Endothelial cell of umbilical vein (primary cell): ENCODE measurements at regions not wholly inside any gene's neighbourhood (a gene's known extent, or its start where the extent isn't known, plus 50 kb on each side); places are given as distances from the start of the nearest gene placed in this dataset.

Experiments used
- BruUV-seq: library from RNA; stranded (reverse); fragments of 400-500 nt; replicated peaks from 2 replicates; lab custom pipeline; 2021; lab: Mats Ljungman, UMichigan
- CTCF ChIA-PET: fragments of 300-600, 350-600 bp; sonication (Branson Sonifier 250); formaldehyde crosslinking; loops from one replicate; lab custom pipeline; 2021; ENCODE audit warnings: antibody characterized with exemption, inconsistent platforms; lab: Charles Lee
- POLR2A ChIA-PET: fragments of 300-600, 350-600 bp; sonication (Branson Sonifier 250); formaldehyde crosslinking; loops from one replicate; lab custom pipeline; 2021; ENCODE audit warnings: antibody characterized with exemption, inconsistent platforms; lab: Charles Lee
- DNase-seq: peaks from one replicate; pipeline ENCODE4 v3.0.0-alpha.2; 2011; ENCODE audit warnings: low read depth, low spot score
- FAIRE-seq: peaks from 2 replicates; lab custom pipeline; 2011; peaks lifted over from hg19 to GRCh38; lab: Jason Lieb, UNC
- H2AFZ ChIP-seq: 2 replicates; pipeline ENCODE4 v1.6.0; 2012; ENCODE audit warnings: low read depth, low read length, control low read depth, inconsistent platforms
- H3K27ac ChIP-seq: 2 replicates; pipeline ENCODE4 v1.5.1; 2011; ENCODE audit warnings: low read depth, mild to moderate bottlenecking, control low read depth, low read length, moderate library complexity; ENCODE audit not compliant: insufficient read depth
- H3K27me3 ChIP-seq, 2 experiments: 2 replicates each; pipeline versions ENCODE4 v1.6.0 to v1.6.1; 2011; ENCODE audit warnings: low read length in 2 of 2, mixed read lengths in 1 of 2; ENCODE audit not compliant: control insufficient read depth in 2 of 2, insufficient read depth in 2 of 2
- H3K36me3 ChIP-seq, 2 experiments: 2 replicates in 1 of 2; 3 replicates in 1 of 2; pipeline ENCODE4 v1.5.1; 2011; ENCODE audit warnings: low read length in 2 of 2, mild to moderate bottlenecking in 1 of 2, moderate library complexity in 1 of 2; ENCODE audit not compliant: control insufficient read depth in 2 of 2, insufficient read depth in 2 of 2; ENCODE audit errors: extremely low read depth in 1 of 2
- H3K4me1 ChIP-seq: 3 replicates; pipeline ENCODE4 v1.5.1; 2011; ENCODE audit warnings: mild to moderate bottlenecking, low read length; ENCODE audit not compliant: control insufficient read depth, insufficient read depth; ENCODE audit errors: extremely low read depth
- H3K4me2 ChIP-seq: 2 replicates; pipeline ENCODE4 v1.6.1; 2011; ENCODE audit warnings: low read length, control low read depth, mixed read lengths; ENCODE audit not compliant: insufficient read depth
- H3K4me3 ChIP-seq, 3 experiments: fragments of 200-600 bp in 1 of 3; sonication (generic), shearing (Covaris generic) in 1 of 3; replicated peaks in 1 of 3; 2 replicates each; pipeline ENCODE4 v1.5.1; 2011 to 2016; ENCODE audit warnings: control low read depth in 3 of 3, low read length in 3 of 3, mild to moderate bottlenecking in 2 of 3, inconsistent platforms in 1 of 3, low read depth in 1 of 3, moderate library complexity in 1 of 3; ENCODE audit not compliant: insufficient read depth in 1 of 3
- H3K79me2 ChIP-seq: 2 replicates; pipeline ENCODE4 v1.6.0; 2012; ENCODE audit warnings: low read length, inconsistent platforms; ENCODE audit not compliant: control insufficient read depth, insufficient read depth
- H3K9ac ChIP-seq: replicated peaks from 2 replicates; pipeline ENCODE3; 2011; ENCODE audit warnings: low read length, control low read depth; ENCODE audit not compliant: insufficient read depth; ENCODE audit errors: extremely low read depth
- H3K9me1 ChIP-seq: replicated peaks from 3 replicates; pipeline ENCODE4 v1.6.0; 2011; ENCODE audit warnings: mild to moderate bottlenecking, low read length; ENCODE audit not compliant: control insufficient read depth, insufficient read depth; ENCODE audit errors: extremely low read depth
- H3K9me3 ChIP-seq: replicated peaks from 2 replicates; pipeline ENCODE4 v1.5.1; 2012; ENCODE audit warnings: low read length, inconsistent platforms; ENCODE audit not compliant: control insufficient read depth, insufficient read depth
- H4K20me1 ChIP-seq: replicated peaks from 2 replicates; pipeline ENCODE3; 2011; ENCODE audit warnings: mild to moderate bottlenecking, low read length; ENCODE audit not compliant: control insufficient read depth, insufficient read depth; ENCODE audit errors: extremely low read depth
- EZH2 ChIP-seq: IDR thresholded peaks from 2 replicates; pipeline ENCODE4 v1.6.1; 2012; ENCODE audit warnings: borderline replicate concordance, low read depth, mild to moderate bottlenecking, moderate library complexity, low read length, inconsistent platforms; ENCODE audit not compliant: severe bottlenecking
- FOS ChIP-seq: IDR thresholded peaks from 2 replicates; pipeline ENCODE4 v1.6.1; 2011; ENCODE audit warnings: mild to moderate bottlenecking, low read length, moderate library complexity, borderline replicate concordance; ENCODE audit not compliant: insufficient read depth
- GATA2 ChIP-seq: IDR thresholded peaks from 2 replicates; pipeline ENCODE4 v1.7.0; 2011; ENCODE audit warnings: low read depth, mild to moderate bottlenecking, moderate library complexity, mixed read lengths, low read length; ENCODE audit not compliant: insufficient read length, insufficient read depth
- JUN ChIP-seq: IDR thresholded peaks from 2 replicates; pipeline ENCODE4 v1.6.1; 2011; ENCODE audit warnings: borderline replicate concordance, low read depth; ENCODE audit not compliant: insufficient read length, insufficient read depth
- MYC ChIP-seq: IDR thresholded peaks from one replicate; pipeline ENCODE4 v1.6.1; 2011; ENCODE audit warnings: mild to moderate bottlenecking, low read depth, low read length
- POLR2A ChIP-seq: IDR thresholded peaks from 2 replicates; pipeline ENCODE4 v1.6.1; 2012; ENCODE audit warnings: low read depth, mild to moderate bottlenecking, control low read depth, low read length
- POLR2AphosphoS5 ChIP-seq: IDR thresholded peaks from 2 replicates; pipeline ENCODE4 v1.6.1; 2012; ENCODE audit warnings: low read depth, mild to moderate bottlenecking, control low read depth, low read length, moderate library complexity; ENCODE audit not compliant: insufficient read depth
- dilution Hi-C: fragments of 300-500 bp; cut with MboI; formaldehyde crosslinking; loops from one replicate; pipeline ENCODE4 v1.15.0; 2019; ENCODE audit warnings: low sequenced_read_pairs; ENCODE audit not compliant: extremely low pct_ligation_motif_present
- intact Hi-C: fragments of 100-400 bp; cut with micrococcal nuclease; formaldehyde crosslinking; loops from one replicate; pipeline ENCODE4 v1.10.0; 2022
- TF ChIP-seq, protein P1 (sequence below), 2 donors: IDR thresholded peaks; 1 replicate in 1 of 2; 2 replicates in 1 of 2; pipeline ENCODE4 v1.5.1; 2011; ENCODE audit warnings: low read length in 2 of 2, mild to moderate bottlenecking in 2 of 2, moderate library complexity in 2 of 2, control low read depth in 1 of 2, inconsistent platforms in 1 of 2, low read depth in 1 of 2; ENCODE audit not compliant: insufficient read depth in 1 of 2; ENCODE audit errors: extremely low read depth in 1 of 2
- TF ChIP-seq, protein P2 (sequence below): IDR thresholded peaks from 2 replicates; pipeline ENCODE4 v1.6.1; 2011; ENCODE audit not compliant: insufficient read depth, insufficient read length

- POLR2A ChIA-PET = no interaction called here
These were observed 125.5 kb upstream of the SERPIND1 start for GRCh38 chr22:20648306-20648903.

More at GRCh38 chr22:20648306-20648903, 125.5 kb upstream of the SERPIND1 start:
- Histone ChIP-seq H4K20me1 (no peaks in the 10 kb centered on the region), H3K79me2 (no peaks in the 10 kb centered on the region), H3K4me3 (no peak overlapping the region), H3K4me1 (peaks cover 9% of the 10 kb centered on the region), H2AFZ (no peak overlapping the region), H3K27ac (no peak overlapping the region), H3K9me3 (no peaks in the 10 kb centered on the region), H3K36me3 (no peaks in the 10 kb centered on the region), H3K9me1 (no peaks in the 10 kb centered on the region), H3K27me3 (peaks cover 0 to 4% of the 10 kb centered on the region in 2 experiments), H3K9ac (no peak overlapping the region), H3K4me2 (no peak overlapping the region)
- TF ChIP-seq POLR2A = no peak
- no peak for TF ChIP-seq MYC
- TF ChIP-seq, protein P1, sequence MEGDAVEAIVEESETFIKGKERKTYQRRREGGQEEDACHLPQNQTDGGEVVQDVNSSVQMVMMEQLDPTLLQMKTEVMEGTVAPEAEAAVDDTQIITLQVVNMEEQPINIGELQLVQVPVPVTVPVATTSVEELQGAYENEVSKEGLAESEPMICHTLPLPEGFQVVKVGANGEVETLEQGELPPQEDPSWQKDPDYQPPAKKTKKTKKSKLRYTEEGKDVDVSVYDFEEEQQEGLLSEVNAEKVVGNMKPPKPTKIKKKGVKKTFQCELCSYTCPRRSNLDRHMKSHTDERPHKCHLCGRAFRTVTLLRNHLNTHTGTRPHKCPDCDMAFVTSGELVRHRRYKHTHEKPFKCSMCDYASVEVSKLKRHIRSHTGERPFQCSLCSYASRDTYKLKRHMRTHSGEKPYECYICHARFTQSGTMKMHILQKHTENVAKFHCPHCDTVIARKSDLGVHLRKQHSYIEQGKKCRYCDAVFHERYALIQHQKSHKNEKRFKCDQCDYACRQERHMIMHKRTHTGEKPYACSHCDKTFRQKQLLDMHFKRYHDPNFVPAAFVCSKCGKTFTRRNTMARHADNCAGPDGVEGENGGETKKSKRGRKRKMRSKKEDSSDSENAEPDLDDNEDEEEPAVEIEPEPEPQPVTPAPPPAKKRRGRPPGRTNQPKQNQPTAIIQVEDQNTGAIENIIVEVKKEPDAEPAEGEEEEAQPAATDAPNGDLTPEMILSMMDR (IDR thresholded peaks at IDR 0.05; ENCODE audit: extremely low read depth in 1 of 2, insufficient read depth in 1 of 2, low read depth in 1 of 2, low read length in 2 of 2) = no peak
- TF ChIP-seq, protein P2, sequence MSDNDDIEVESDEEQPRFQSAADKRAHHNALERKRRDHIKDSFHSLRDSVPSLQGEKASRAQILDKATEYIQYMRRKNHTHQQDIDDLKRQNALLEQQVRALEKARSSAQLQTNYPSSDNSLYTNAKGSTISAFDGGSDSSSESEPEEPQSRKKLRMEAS = no peak
- no peak for TF ChIP-seq JUN
- TF ChIP-seq GATA2 = no peak
- TF ChIP-seq EZH2 = no peak
- TF ChIP-seq FOS = no peak
- no peak for TF ChIP-seq POLR2AphosphoS5
- intact Hi-C loops = no loop called here
- dilution Hi-C loops = no loop called here
- no TSS peak for BruUV-seq
- FAIRE-seq = no peak
- DNase-seq = no peak
- CTCF ChIA-PET = no interaction called here
